T-helper 1 cell treated with Interleukin-12 subunit alpha and Interleukin-12 subunit beta and Interleukin-4 antibody, amounts not matched to agents 30 ng/mL and 1 ng/mL, for 36 hours (primary cell): ENCODE measurements at regions not wholly inside any gene's neighbourhood (a gene's known extent, or its start where the extent isn't known, plus 50 kb on each side); places are given as distances from the start of the nearest gene placed in this dataset.

Source experiments
- intact Hi-C: fragments of 100-400 bp; cut with micrococcal nuclease; formaldehyde crosslinking; loops from one replicate; pipeline ENCODE4 v1.15.1; 2024

DNA sequence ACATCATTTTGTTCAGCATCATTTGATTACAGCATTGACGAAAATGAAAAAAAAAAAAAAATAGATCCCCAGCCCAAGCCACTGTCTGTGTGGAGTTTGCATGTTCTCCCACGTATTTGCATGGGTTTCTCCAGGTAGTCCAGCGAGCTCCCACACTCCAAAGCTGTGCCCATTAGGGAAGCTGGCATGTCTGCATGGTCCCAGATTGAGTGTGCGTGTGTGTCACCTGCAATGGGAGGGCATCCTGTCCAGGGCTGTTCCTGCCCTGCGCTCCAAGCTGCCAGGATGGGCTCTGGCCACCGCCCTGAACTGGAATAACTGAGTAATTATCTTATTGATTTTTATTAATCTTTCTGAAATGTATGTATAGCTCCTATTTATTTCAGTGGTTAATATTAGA, 88.6 kb downstream of the KLF12 start:
- intact Hi-C loops = no loop called here

DNA sequence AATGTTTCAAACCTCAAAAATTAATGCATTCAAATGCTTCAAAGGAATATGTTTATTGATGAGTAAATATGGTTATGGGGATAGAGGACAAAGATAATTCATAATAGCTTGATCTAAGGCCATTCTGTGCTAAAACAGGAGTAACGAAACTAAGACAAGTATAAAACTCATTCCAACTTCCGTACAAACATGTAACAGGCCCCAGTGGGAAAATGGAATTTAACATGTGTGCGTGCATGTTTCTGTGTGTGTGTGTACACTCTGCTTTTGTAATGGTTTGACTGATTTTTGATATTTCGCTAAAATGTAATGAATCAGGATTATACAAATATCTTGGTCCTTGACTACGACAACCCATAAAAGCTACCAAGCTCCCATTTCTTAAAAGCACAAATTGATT, 91.0 kb downstream of the KLF12 start:
- intact Hi-C loops = no loop called here

DNA sequence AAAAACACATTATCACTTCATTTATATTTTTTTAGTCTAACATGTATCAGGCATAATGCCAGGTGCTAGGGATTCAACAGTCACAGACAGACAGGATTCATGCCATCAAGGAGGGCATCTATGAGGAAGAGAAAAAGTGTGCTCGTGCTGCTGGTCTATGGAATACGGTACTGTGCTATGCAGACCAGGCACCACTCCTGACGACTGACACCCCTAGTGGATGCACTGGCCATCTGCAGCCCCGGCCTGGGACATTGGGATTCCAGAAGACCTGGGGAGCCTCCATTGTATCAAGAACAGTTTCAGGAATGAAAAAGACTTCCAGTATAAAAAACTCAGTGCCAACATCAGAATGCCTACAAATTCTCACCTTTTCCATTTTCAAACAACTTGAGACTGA, 94.0 kb downstream of the KLF12 start:
- intact Hi-C loops = no loop called here

DNA sequence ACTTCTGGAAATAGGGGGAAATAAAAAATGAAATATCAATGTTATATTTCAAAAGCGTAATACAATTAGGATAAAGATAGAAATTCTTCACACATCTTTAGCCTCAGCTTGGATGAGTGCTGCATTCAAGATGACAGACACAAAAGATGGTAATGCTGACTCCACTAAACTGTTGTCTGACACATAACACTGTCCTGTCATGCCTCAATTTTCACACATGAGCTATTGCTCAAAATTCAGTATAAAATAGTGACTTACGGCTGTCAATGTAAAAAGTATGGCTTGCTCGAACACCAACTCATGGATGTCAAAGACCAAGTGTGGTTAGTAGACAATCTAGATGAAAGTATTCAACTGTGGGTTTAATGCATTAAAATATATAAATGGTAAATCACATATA, 94.5 kb downstream of the KLF12 start:
- intact Hi-C loops = no loop called here

DNA sequence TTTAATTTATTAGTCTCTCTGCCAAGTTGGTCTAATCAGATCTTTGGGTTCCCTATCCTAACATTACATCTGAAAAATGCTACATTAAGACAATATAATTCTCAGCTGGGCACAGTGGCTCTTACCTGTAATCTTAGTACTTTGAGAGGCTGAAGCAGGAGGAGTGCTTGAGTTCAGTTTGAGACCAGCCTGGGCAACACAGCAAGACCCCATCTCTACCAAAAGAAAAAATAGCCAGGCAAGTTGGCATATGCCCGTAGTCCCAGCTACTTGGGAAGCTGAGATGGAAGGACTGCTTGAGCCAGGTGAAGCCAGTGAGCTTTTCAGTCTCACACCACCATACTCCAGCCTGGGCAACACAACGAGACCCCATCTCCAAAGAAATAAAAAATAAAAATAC, 95.0 kb downstream of the KLF12 start:
- intact Hi-C loops = no loop called here

DNA sequence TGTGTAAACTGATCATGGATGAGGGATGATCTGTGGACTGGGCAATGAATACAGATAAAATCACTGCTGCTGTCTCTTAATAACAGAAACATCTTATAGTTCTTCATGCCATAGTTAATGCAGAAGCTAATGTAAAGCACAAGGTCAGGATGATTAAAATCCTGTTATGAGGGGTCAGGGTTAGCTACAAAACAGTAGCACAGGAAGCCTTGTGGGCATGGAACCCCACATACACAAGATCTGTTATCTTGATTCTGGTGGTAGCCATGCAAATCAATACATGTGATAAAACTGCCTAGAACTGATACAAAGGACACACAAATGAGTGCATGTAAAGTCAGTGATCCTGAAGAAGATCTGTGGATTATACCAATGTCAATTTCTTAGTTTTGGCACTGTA, 96.4 kb downstream of the KLF12 start:
- intact Hi-C loops = no loop called here

DNA sequence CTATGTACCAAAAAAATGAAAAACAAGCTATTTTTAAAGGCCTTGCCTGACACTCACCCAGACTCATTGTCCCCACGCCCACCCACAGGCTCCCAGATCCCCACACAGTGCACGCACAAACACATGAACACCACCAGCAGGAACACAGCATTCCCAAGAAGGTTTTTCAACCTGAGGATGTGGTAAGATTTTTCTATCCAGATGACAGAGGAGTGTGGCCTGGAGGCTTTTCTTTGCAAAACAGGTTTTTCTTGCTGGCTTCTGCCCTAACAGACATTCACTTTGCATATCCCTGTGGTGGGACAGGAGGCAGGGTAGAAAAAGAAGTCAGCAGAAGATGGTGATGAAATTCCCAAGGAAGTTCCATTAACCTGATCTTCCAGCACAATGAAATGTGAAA, 97.8 kb downstream of the KLF12 start:
- intact Hi-C loops = no loop called here

DNA sequence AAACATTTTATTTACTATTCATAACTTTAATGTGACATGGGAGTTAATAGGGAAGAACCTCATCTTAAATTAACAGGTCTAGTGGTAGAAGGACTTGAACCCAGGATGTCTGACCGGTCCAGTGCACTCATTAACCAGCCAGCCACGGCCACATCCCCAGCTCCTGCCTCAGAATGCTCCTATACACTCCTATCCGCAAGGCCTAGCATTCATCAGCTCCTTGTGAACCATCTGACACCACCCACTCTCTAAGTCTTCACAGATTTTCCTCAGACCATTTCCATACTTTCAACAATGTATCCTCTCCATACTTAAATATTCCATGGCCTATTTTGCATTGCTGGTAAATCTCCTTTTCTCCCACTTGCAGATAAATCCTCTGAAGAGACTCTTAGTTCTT, 98.3 kb downstream of the KLF12 start:
- intact Hi-C loops = no loop called here

DNA sequence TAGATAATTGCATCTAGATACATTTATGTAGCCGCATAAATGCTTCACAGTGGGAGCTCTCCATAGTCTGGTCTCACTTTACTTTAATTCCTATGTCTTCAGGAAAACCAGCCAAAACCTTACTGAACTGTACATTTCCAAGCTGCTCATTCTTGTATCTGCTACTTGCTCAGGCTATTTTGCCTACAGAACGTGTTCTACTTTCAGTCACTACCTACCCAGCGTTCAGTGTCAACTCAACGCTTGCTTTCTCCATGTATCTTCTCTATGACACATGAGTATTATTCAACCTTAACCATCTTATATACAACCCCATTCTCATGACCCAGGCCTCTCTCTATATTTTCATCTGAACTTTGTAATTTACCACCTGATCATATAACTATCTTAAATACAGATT, 101.9 kb downstream of the KLF12 start:
- intact Hi-C loops = no loop called here

DNA sequence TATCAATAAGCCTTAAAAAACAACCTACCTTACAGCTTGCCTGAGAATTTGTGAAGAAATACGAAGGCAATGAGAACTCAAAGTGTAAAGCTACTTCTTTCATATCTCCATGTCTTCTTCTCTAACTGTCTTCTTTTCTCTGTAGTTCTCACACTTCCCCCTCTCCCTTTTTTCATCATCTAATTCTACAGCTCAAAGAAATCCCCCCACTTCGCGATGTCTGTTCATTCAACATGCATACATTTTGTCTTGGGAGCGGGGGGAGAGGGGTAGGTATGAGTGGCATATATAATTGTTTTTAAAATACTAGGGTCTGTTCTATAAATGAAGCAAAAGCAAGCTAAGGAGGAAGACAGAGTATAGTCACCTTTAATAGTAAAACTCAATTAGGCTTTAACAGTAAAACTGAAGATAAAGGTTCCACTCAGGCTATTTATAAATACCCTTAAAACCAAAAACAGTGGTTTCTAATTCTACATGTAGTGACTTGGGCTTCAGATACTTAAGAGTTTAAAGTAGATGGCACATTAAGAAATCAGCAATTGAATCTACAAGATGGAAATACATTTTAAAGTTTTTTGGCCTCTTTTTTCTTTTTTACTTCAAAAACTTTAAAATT, 106.9 kb downstream of the KLF12 start:
- intact Hi-C loops = loop anchor here (1.0 to 5.0 kb wide), 4 partner anchors 36 to 260 kb away; no protein-coding TSS in a partner anchor

DNA sequence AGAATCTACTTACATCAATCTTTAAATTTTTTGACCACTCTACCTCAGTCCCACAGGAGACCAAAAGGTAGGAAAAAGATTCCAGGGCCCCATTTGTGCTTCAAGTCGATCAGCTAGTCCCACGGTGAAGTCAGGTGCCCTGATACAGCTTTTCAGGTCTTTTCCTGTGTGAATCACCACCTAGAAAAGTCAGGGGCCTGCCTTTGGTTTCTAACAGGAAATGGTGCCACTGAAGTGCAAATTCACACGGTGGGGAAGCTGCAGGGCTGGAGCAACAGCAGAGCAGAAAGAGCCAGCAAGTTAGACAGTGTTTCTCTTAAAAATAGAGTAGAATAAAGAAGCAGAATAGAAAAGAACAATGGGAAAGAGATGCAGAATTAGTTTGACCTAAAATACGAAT, 107.5 kb downstream of the KLF12 start:
- intact Hi-C loops = loop anchor here (1.0 to 5.0 kb wide), 5 partner anchors 36 to 261 kb away; no protein-coding TSS in a partner anchor

DNA sequence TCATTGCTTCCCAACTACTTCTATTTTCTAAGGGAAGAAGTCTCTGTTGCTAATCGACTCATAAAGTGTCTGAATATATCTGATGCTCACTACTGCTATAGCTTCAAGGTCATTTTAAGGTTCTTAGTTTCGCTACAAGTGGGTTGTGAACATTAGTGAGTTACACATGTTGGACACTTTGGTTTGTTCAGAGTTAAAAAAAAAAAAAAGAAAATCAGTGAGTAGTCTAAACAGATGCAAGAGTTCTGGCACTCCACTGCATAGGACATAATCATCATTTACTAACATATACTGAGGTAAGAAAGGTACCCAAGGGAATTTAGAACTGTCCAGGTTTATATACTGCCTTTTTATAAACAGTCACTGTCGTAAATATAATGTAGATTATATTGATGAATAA, 108.8 kb downstream of the KLF12 start:
- intact Hi-C loops = loop anchor here (5.0 kb wide), 1 partner anchor 262 kb away; no protein-coding TSS in a partner anchor

DNA sequence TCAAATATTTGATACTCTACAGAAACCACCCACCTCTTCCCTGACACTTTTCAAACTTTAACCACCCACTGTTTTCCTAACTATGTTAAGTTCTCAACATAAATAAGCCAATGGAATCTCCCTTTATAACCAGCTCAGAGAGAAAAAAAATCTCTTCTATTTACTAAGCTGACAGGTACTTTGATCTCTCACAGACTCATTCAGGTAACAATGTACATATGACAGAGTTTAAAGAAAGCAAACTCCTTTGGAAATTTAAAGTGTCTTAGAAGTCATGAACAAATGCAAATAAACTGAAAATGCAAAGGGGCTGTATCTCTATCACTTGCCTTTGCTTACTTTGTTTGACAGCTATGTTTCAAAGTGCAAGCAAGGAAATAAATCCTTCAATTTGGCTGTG, 109.3 kb downstream of the KLF12 start:
- intact Hi-C loops = loop anchor here (5.0 kb wide), 1 partner anchor 262 kb away; no protein-coding TSS in a partner anchor

DNA sequence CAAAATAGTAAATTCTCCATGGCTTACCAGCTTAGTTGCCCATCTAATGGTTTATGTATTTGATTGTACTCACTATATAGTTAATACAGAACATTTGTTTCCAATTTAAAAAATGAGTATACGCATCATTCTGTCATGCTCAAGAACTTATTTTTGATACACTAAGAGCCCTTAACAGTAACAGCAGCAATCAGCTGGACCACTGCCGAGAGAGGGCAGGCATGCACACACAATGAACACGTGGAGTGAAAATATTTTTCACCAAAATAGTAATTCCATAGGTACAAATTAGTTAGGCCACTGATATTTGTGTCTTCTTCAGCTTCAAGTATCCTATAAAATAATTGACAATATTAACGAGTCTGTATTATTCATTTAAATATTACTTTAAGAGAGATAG, 109.9 kb downstream of the KLF12 start:
- intact Hi-C loops = no loop called here

DNA sequence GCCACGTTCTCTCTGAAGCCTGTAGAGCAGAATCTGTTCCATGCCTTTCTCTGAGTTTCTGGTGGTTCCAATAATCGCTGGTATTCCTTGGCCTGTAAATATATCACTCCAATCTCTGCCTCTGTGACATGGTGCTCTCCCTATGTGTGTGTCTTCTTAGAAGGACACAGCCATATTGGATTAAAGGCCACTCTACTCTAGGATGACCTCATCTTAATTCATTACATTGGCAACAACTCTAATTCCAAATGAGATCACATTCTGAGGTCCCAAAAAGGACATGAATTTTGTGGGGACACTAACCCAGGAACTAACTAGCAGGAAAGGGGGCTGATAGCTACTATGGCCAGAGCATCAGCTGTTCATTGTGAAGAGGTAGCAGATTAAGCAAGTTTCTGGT, 110.7 kb downstream of the KLF12 start:
- intact Hi-C loops = no loop called here

DNA sequence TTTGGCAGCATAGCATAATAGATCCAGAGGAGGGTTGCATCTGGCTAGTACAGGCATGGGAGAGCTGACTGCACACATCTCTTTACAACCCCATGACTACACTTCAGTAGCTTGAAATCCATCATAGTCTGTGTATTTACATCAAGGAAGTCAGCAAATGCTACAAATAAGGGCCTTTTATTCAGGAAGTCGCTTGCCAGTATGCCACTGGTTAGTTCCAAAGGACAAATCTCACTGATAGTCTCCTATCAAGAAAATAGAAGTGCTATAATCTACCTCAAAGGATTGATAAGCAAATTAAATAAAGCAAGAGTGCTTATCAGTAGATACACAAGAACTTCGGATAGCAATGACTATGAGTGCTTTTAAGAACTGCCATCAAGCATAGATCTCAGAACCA, 112.7 kb downstream of the KLF12 start:
- intact Hi-C loops = no loop called here

DNA sequence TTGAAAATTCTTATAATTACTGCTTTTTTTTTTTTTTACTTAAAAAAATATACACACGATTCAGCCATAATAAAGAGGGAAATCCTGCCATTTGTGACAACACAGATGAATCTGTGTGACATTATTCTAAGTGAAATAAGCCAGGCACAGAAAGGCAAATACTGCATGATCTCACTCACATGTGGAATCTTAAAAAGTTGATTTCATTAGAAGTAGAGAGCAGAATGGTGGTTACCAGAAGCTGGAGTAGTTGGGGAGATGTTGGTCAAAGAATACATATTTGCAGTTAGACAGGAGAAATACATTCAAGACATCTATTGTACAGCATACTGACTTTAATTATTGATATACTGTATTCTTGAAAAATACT, 116.2 kb downstream of the KLF12 start:
- intact Hi-C loops = no loop called here

DNA sequence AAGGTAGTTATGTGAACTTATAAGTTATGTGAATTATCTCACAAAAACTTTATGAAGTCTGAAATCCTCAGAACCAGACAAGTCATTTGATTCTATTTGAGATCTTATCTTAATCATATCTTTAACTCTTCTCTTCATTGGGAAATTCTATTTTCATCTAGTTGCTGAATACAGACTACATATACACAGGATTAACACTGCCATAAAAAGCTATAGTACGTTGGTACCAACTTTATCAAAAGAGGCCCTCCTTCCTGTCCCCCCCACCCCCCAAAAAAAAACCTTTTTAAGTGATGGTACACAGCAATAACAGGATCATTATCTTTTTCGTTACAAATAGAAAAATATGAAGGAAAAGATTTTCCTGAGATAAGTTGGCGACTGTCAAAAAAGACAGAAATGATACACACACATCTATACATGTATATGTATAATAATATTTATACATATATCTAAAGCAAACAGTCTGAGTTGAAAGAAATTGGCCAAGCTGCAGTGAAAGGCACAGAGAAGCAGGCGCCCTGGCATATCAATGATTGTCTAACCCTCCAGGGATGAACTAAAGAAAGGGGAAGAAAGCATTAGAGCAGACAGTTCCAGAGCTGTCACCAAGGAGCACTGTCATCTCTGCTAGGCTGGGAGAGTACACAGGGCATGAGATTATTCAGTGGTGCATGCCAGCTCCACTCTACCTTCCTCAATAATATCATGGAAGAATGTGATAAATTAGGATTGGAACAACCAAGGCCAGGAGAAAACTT, 116.7 kb downstream of the KLF12 start:
- intact Hi-C loops = no loop called here

DNA sequence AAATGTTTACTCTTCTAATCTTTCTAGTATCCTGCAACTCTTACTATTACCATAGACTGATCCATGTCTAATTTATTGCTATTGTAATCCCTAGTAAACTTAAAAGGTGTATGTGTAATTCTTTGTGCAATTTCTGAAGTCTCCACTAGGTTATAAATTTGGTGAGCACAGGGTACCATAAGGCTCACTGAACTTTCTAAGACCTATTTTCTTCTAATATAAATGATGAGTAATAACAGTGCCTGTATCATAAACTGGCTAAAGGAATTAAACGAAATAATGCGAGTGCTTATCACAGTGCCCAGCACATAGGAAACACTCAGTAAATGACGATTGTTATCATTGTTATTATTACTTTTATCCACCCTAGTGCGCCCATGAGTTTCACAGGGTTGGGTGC, 119.1 kb downstream of the KLF12 start:
- intact Hi-C loops = no loop called here

DNA sequence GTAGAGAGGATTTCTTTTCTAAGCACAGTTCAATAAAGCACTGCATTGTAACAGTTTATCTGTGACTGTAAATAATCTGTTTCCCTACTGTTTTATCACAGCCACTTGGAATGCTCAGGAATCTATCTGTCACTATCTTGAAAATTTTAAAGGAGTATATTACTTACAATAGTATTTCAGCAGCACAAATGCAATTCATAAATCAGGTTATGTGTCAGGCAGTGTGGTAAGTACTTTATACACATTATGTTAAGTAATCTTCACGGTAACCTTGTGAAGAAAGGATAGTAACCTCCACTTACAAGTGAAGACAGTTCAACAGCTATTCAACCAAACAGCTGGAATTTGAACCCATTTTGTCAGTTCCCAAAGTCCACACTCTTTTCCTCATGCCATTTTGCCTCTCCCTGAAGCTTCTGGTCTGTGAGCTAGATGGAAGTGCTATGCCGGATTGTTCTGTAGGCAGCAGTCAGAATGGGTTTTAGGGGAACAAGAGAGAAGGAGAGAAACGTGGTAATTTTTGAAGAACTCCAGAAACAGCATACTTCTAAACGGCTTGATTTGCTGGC, 125.0 kb downstream of the KLF12 start:
- intact Hi-C loops = no loop called here

DNA sequence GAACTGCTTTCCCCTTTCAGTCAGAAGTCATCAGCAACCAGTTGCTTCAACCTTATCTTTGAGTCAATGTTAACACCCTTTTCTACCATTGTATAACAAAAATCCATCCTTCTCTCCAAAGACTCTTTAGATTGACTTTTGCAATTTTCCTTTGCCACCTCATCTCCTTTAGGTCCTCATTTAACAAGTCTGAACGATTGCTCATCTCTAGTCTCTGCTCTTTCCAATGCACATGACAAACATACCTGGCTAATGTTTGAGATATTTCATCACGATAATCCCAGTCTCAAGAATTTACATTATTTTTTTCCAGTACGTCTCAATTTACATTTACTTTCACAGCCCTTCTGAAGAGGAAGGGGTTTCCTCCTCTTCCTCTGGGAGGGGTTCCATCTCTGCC, 127.5 kb downstream of the KLF12 start:
- intact Hi-C loops = no loop called here

DNA sequence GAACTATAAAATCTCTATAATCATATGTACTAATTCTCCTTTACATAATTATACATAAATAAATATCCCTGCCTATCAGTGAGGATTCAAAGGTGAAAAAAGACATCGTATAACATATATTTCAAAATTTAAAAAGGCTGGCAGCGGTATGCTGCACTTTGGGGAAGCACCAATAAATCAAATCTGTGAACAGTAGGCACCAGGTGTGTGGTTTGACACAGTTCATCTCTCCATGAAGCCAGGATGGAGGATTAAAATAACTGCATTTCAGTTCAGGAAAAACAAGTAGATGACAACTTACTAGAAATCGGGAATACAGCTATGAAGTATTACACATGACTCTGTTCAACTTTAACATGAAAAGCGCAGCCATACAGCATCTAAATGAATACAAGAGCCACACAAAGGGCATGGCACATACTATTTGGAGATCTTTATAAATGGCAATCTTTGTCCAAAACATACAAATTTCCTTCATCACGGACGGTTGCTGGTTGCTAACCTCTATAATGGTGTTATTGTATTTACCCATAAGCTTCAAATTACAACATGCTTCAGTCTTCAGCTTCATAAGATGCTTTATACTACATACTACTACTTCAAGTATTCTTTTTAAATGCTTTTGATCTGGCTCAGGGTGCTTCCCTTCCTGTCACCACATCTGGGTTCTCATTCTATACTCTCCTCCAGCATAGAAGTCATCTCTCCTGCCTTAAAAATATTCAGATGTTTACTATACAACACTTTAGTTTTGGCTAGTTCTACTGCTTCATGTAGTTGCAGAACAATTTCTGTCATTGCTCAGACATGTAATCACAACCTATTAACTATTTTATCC, 128.7 kb downstream of the KLF12 start:
- intact Hi-C loops = no loop called here
